ENCODE measurements at regions not wholly inside any gene's neighbourhood (a gene's known extent, or its start where the extent isn't known, plus 50 kb on each side); places are given as distances from the start of the nearest gene placed in this dataset.

- TF ChIP-seq POLR2A (IDR thresholded peaks at IDR 0.05), result no peak
- TF ChIP-seq POLR2AphosphoS5 (IDR thresholded peaks at IDR 0.05), result no peak
These were observed 1173.6 kb downstream of the OTOL1 start for GRCh38 chr3:162670181-162670580.

Measured in upper lobe of left lung (tissue), 4 donors.